ENCODE measurements at regions not wholly inside any gene's neighbourhood (a gene's known extent, or its start where the extent isn't known, plus 50 kb on each side); places are given as distances from the start of the nearest gene placed in this dataset.

DNA sequence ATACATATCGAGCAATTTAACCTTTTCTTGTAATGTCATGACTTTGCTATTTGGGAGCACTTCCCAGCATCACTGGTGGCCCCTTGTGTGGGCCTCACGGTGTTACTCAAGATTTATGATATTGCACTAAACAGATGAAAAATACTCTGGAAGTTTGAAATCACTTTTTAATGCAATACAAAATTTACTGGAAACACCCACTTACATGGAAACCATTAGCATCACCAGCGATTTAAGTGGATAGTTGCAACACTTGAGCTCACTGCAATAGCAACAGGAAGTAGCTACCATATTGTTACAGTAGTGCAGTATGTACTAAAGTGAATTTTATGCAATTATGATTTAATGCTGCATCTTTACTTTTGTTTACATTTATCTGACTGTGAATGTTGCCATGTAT lies 184.4 kb downstream of the MDFIC start:
- TF ChIP-seq POLR2AphosphoS5 (IDR thresholded peaks at IDR 0.05), result no peak
- TF ChIP-seq EP300 (IDR thresholded peaks at IDR 0.05), result no peak

Data from suprapubic skin (tissue), 4 donors.